GM18505 (cell line): ENCODE measurements at regions not wholly inside any gene's neighbourhood (a gene's known extent, or its start where the extent isn't known, plus 50 kb on each side); places are given as distances from the start of the nearest gene placed in this dataset.

Source experiments
- ATAC-seq: cut with Tn5 transposase; IDR thresholded peaks from one replicate; pipeline ENCODE4 v1.9.1; 2021; ENCODE audit not compliant: unreplicated experiment
- POLR2A ChIP-seq: IDR thresholded peaks from 4 replicates; pipeline ENCODE4 v1.6.1; 2011; ENCODE audit warnings: borderline replicate concordance; ENCODE audit not compliant: insufficient read depth, insufficient read length; ENCODE audit errors: extremely low read depth

- TF ChIP-seq POLR2A = no peak
- no peak for ATAC-seq
Observed at GRCh38 chr1:80251591-80251990, 1245.1 kb upstream of the ADGRL4 start.

GRCh38 chr1:80251171-80251570 lies 1244.6 kb upstream of the ADGRL4 start:
- TF ChIP-seq POLR2A = no peak
- ATAC-seq = no peak

DNA sequence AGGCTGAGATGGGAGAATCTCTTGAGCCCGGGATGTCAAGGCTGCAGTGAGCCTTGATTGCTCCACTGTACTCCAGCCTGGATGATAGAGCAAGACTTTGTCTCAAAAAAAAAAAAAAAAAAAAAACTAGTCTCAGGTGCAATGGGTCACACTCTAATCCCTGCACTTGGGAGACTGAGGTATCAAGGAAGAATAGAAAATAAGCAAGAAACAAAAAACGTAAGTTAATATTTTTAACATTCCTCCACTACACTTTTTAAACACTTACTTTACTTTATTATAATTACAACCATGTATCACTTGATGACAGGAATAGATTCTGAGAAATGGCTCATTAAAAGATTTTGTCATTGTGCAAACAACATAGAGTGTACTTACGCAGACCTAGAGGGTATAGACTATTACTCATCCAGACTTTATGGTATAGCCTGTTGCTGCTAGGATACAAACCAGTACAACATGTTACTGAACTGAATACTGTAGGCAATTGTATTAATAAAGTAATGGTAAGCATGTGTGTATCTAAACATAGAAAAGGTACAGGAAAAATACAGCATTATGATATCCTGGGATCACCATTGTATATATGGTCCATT lies 1244.1 kb upstream of the ADGRL4 start:
- no peak for TF ChIP-seq POLR2A
- ATAC-seq = no peak

DNA sequence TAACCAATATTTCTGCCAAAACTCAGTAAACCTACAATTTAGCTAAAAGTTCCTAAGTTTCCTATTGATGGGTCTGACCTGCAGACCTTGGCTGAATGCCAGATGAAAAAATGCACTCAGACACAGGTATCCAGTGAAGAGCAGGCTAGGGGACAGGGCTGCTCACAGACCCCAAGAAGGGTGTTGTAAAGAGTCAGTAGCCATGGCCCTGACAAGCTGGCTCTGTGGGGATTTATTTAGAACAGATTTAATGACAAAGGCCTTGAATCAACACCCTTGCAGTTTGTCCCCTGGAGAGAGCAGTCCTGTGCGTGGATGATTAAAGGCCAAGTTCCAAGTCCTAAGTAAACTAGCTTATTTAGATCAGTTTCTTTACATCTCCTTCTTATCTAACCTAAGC lies 1243.2 kb upstream of the ADGRL4 start:
- no peak for TF ChIP-seq POLR2A

DNA sequence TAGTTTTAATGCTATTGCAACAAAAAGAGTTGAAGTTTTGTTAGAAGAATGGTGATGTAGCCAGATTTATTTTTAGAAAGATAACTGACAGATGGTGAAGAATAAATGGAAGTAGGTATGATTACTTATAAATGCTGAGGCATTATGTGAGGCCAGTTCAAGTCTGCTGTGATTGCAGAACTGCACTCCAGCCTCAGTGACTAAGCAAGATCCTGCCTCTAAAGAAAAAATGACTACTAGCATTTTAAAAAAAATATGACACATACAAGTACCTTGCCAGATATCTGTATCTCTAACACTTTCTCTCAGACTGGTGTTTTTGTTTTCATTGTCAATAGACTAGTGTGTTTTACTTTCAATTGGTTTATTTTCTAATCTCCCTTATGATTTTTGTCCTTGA lies 1242.4 kb upstream of the ADGRL4 start:
- no peak for TF ChIP-seq POLR2A
- no peak for ATAC-seq

More for the DNA sequence above, 1243.2 kb upstream of the ADGRL4 start:
- ATAC-seq = no peak

GRCh38 chr1:80245813-80246212 lies 1239.3 kb upstream of the ADGRL4 start:
- TF ChIP-seq POLR2A = no peak
- no peak for ATAC-seq

DNA sequence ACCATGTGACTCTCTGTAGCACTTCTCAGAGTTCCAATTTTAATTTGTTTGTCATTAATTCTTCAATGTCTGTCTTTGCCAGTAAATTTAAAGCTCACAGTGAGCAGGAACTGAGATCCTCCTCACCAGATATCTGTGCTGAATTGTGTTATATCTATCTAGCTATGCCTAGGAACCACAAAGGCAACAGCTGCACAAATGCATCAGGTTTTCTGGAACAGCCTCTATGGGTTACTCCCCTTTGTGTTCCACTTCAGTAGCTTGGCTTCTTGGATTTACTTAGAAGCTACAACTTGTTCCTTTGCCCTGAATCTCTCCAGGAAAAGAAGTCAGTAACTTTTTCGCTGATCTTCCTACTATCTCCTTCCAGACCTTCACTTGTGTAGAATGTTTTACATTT lies 1237.8 kb upstream of the ADGRL4 start:
- ATAC-seq = no peak
- TF ChIP-seq POLR2A = no peak

DNA sequence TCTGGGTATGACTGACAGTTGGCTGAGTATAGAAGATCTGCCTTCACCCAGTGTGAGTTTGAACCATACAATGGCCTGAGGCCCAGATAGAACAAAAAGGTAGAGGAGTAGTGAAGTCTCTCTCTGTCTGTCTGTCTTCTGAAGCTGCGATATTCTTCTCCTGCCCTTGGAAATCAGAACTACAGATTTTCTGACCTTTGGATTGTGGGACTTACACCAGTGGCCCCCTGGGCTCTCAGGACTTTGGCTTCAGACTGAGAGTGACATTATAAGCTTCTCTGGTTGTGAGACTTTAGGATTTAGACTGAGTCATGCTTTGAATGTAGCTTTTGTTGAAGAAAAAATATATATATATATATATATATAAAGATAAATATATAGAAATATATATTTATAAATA lies 1235.0 kb upstream of the ADGRL4 start:
- no peak for ATAC-seq
- no peak for TF ChIP-seq POLR2A

DNA sequence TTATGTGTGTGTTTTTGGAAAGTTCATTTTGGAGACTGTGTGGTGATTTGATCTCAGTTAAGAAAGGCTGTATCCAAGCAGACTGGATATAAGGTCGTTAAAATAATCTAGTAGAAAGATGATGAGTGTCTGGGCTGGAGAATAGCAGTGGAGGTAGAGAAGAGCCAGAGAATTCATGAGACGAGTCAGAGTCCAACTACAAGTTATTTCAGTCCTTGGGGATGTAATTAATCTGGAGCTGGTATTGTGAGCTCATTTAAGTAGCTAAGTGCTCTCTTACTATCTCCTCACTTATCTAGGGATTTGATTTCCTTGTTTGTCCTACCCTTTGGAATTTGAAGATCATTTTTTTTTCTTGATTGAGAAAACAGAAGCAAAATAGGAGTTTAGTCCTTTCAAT lies 1219.0 kb upstream of the ADGRL4 start:
- no peak for TF ChIP-seq POLR2A
- ATAC-seq = no peak

GRCh38 chr1:80221319-80221718 lies 1214.8 kb upstream of the ADGRL4 start:
- no peak for TF ChIP-seq POLR2A
- ATAC-seq = no peak

- ATAC-seq = peak; percentile 68
- TF ChIP-seq POLR2A = no peak
Observed at GRCh38 chr1:80218112-80218511, 1211.6 kb upstream of the ADGRL4 start.

DNA sequence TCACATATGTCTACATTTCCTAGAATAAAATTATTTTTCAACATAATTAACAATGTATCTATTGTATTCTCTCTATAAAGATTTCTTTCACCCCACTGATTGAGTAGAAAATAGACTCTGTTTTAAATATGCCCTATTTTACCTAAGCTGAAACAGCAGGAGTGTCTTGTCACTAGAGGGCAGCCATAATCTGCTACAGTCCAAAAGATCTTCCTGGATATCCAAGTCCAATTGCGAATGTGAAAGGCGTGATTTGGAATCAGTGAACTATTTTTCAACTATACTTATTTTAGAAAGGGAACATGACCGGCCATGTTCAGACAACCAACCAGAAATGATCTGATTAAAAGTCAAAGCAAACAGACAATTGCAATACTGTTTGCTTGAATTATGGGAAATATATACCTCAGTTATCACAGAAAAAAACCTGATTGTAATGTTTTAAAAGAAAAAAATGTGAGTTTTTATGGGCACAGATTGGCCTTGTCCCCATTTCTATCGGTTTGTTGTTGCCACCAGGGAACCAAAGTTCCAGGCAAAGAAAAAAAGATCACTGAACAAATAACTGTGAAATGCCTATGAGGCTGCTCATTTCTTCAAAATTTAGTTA lies 1211.0 kb upstream of the ADGRL4 start:
- ATAC-seq = no peak
- no peak for TF ChIP-seq POLR2A

- no peak for TF ChIP-seq POLR2A
- peak; percentile 91 for ATAC-seq
Observed at GRCh38 chr1:80214888-80215540, 1208.5 kb upstream of the ADGRL4 start.

- ATAC-seq = no peak
- TF ChIP-seq POLR2A = no peak
Observed at GRCh38 chr1:80212948-80213347, 1206.4 kb upstream of the ADGRL4 start.
